ENCODE measurements at regions not wholly inside any gene's neighbourhood (a gene's known extent, or its start where the extent isn't known, plus 50 kb on each side); places are given as distances from the start of the nearest gene placed in this dataset.

- no peak for FAIRE-seq
Measured at GRCh38 chr9:13627502-13627901, 348.0 kb upstream of the MPDZ start.

- no peak for FAIRE-seq
Measured at GRCh38 chr9:13627071-13627470, 347.6 kb upstream of the MPDZ start.

GRCh38 chr9:13626601-13627000 lies 347.1 kb upstream of the MPDZ start:
- no peak for FAIRE-seq

GRCh38 chr9:13621872-13622564 lies 342.5 kb upstream of the MPDZ start:
- no peak for FAIRE-seq

GRCh38 chr9:13616491-13617035 lies 337.1 kb upstream of the MPDZ start:
- FAIRE-seq: no peak

- no peak for FAIRE-seq
Measured at GRCh38 chr9:13615660-13616490, 336.4 kb upstream of the MPDZ start.

- FAIRE-seq: no peak
Measured at GRCh38 chr9:13614060-13614459, 334.6 kb upstream of the MPDZ start.

- FAIRE-seq: no peak
Measured at GRCh38 chr9:13613296-13613695, 333.8 kb upstream of the MPDZ start.

- FAIRE-seq: no peak
Measured at GRCh38 chr9:13608451-13608850, 329.0 kb upstream of the MPDZ start.

- FAIRE-seq: no peak
Measured at GRCh38 chr9:13607481-13608441, 328.3 kb upstream of the MPDZ start.

- no peak for FAIRE-seq
Measured at GRCh38 chr9:13606586-13606985, 327.1 kb upstream of the MPDZ start.

- no peak for FAIRE-seq
Measured at GRCh38 chr9:13603921-13604320, 324.4 kb upstream of the MPDZ start.

GRCh38 chr9:13598738-13599137 lies 319.2 kb upstream of the MPDZ start:
- no peak for FAIRE-seq

GRCh38 chr9:13597427-13597826 lies 317.9 kb upstream of the MPDZ start:
- no peak for FAIRE-seq

- FAIRE-seq: no peak
Measured at GRCh38 chr9:13597004-13597403, 317.5 kb upstream of the MPDZ start.

- no peak for FAIRE-seq
Measured at GRCh38 chr9:13596383-13596970, 317.0 kb upstream of the MPDZ start.

GRCh38 chr9:13590996-13591395 lies 311.5 kb upstream of the MPDZ start:
- FAIRE-seq: no peak

- FAIRE-seq: no peak
Measured at GRCh38 chr9:13589034-13589737, 309.7 kb upstream of the MPDZ start.

- FAIRE-seq: no peak
Measured at GRCh38 chr9:13588151-13589033, 308.9 kb upstream of the MPDZ start.

- no peak for FAIRE-seq
Measured at GRCh38 chr9:13587571-13587970, 308.1 kb upstream of the MPDZ start.

Measured in A204.1 (cell line).